ENCODE measurements at regions not wholly inside any gene's neighbourhood (a gene's known extent, or its start where the extent isn't known, plus 50 kb on each side); places are given as distances from the start of the nearest gene placed in this dataset.

DNA sequence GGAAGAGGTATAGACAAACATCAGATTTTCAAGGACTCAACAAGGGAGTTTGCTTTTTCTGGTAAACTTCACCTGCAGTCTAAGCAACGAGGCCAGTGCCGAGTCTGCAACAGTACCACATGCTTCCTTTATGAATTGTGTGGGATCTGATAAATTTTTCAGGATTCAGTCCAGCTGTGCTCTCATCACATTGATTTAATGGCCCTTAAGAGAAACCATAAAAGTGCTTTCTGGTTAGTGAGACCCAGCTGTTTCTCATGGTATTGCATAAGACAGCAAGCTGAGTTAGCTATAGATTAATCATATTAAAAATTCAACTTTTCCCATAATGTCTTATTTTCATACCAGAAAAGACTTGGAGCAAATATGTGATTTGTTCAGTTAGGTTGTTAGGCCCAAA is 291.4 kb downstream of the CENPW start:
- no peaks in the 10 kb centered on the region for H3K9me3 ChIP-seq (ENCODE audit: control insufficient read depth, insufficient read depth, low read depth, low read length)
- no peaks in the 10 kb centered on the region for H3K27me3 ChIP-seq (ENCODE audit: control insufficient read depth, insufficient read depth, low read length)
- no peak overlapping the region for H3K4me2 ChIP-seq (ENCODE audit: extremely low read depth, insufficient read depth, low read length)
- H3K9ac ChIP-seq (ENCODE audit: insufficient read depth, low read length), result no peak overlapping the region
- H3K36me3 ChIP-seq (ENCODE audit: control insufficient read depth, insufficient read depth, low read length), result no peaks in the 10 kb centered on the region
- no peaks in the 10 kb centered on the region for H3K79me2 ChIP-seq (ENCODE audit: control insufficient read depth, insufficient read depth, low read length)
- TF ChIP-seq, protein P1, sequence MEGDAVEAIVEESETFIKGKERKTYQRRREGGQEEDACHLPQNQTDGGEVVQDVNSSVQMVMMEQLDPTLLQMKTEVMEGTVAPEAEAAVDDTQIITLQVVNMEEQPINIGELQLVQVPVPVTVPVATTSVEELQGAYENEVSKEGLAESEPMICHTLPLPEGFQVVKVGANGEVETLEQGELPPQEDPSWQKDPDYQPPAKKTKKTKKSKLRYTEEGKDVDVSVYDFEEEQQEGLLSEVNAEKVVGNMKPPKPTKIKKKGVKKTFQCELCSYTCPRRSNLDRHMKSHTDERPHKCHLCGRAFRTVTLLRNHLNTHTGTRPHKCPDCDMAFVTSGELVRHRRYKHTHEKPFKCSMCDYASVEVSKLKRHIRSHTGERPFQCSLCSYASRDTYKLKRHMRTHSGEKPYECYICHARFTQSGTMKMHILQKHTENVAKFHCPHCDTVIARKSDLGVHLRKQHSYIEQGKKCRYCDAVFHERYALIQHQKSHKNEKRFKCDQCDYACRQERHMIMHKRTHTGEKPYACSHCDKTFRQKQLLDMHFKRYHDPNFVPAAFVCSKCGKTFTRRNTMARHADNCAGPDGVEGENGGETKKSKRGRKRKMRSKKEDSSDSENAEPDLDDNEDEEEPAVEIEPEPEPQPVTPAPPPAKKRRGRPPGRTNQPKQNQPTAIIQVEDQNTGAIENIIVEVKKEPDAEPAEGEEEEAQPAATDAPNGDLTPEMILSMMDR (conservative IDR thresholded peaks at IDR 0.05 in 1 of 2, IDR thresholded peaks at IDR 0.05 in 1 of 2; ENCODE audit: low read depth in 1 of 2, low read length in 2 of 2), result no peak
- TF ChIP-seq EZH2 (IDR thresholded peaks at IDR 0.05; ENCODE audit: low read length, missing control alignments), result no peak
- DNase-seq (ENCODE audit: low read depth in 2 of 2), result peak in 1 of 2 donors; percentile 83
- no peaks in the 10 kb centered on the region for H4K20me1 ChIP-seq (ENCODE audit: control insufficient read depth, extremely low read depth, insufficient read depth, low read length)
- no peak overlapping the region for H2AFZ ChIP-seq (ENCODE audit: low read length)
- no peak overlapping the region for H3K27ac ChIP-seq (ENCODE audit: insufficient read depth, low read length)
- H3K4me3 ChIP-seq (replicated peaks in 1 of 4; ENCODE audit: control extremely low read depth in 1 of 4, insufficient read depth in 1 of 4, low read depth in 3 of 4, low read length in 4 of 4), result no peak overlapping the region
- H3K4me1 ChIP-seq (ENCODE audit: control insufficient read depth, extremely low read depth, insufficient read depth, low read length), result no peaks in the 10 kb centered on the region

DNA sequence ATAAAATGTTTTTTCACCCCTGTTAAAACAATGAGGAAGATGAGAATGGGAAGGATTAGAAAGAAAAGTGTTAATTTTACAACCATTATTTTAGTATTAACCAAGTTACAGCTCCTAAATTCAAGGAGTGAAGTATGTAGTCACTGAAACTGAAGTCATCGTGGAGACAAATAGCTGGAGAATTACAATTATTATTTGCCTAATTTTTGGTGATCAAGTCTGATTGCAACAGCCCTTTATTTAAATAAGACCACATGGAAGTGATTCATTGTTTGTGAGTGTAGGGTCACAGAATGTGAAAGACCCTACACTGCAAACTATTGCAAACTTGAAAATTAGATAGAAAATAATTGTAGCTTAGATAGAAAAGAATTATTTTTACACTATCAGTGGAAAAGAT is 292.4 kb downstream of the CENPW start:
- H3K4me2 ChIP-seq (ENCODE audit: extremely low read depth, insufficient read depth, low read length), result no peak overlapping the region
- H3K4me1 ChIP-seq (ENCODE audit: control insufficient read depth, extremely low read depth, insufficient read depth, low read length), result no peaks in the 10 kb centered on the region
- H3K27ac ChIP-seq (ENCODE audit: insufficient read depth, low read length), result no peak overlapping the region
- no peak overlapping the region for H3K4me3 ChIP-seq (replicated peaks in 1 of 4; ENCODE audit: control extremely low read depth in 1 of 4, insufficient read depth in 1 of 4, low read depth in 3 of 4, low read length in 4 of 4)
- H3K36me3 ChIP-seq (ENCODE audit: control insufficient read depth, insufficient read depth, low read length), result no peaks in the 10 kb centered on the region
- TF ChIP-seq, protein P1 (conservative IDR thresholded peaks at IDR 0.05 in 1 of 2, IDR thresholded peaks at IDR 0.05 in 1 of 2; ENCODE audit: low read depth in 1 of 2, low read length in 2 of 2), result no peak
- no peak for TF ChIP-seq EZH2 (IDR thresholded peaks at IDR 0.05; ENCODE audit: low read length, missing control alignments)
- no peaks in the 10 kb centered on the region for H3K79me2 ChIP-seq (ENCODE audit: control insufficient read depth, insufficient read depth, low read length)
- H3K27me3 ChIP-seq (ENCODE audit: control insufficient read depth, insufficient read depth, low read length), result no peaks in the 10 kb centered on the region
- DNase-seq (ENCODE audit: low read depth in 2 of 2), result no peak
- no peaks in the 10 kb centered on the region for H3K9me3 ChIP-seq (ENCODE audit: control insufficient read depth, insufficient read depth, low read depth, low read length)
- H4K20me1 ChIP-seq (ENCODE audit: control insufficient read depth, extremely low read depth, insufficient read depth, low read length), result no peaks in the 10 kb centered on the region
- no peak overlapping the region for H3K9ac ChIP-seq (ENCODE audit: insufficient read depth, low read length)
- no peak overlapping the region for H2AFZ ChIP-seq (ENCODE audit: low read length)

DNA sequence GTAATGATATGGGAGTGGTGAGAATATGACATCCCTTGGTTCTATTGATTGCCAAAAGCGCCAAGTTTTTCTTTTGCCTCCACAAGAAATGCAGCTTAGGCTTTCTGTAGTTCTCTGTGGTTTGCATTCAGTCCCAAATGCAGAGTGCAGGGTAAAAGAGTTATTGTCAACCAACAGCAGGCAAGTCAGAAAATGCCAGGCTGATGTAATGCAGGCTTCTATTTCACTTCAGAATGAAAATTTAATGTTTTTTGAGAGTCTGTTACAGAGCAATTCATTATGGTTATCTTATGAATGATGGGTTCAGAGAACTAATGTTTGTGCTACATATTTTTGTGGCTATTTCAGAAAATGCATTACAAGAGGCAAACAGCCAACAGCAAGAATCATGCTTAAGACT is 293.5 kb downstream of the CENPW start:
- H3K4me3 ChIP-seq (replicated peaks in 1 of 4; ENCODE audit: control extremely low read depth in 1 of 4, insufficient read depth in 1 of 4, low read depth in 3 of 4, low read length in 4 of 4), result no peak overlapping the region
- H3K36me3 ChIP-seq (ENCODE audit: control insufficient read depth, insufficient read depth, low read length), result no peaks in the 10 kb centered on the region
- H3K4me2 ChIP-seq (ENCODE audit: extremely low read depth, insufficient read depth, low read length), result no peak overlapping the region
- no peak overlapping the region for H3K27ac ChIP-seq (ENCODE audit: insufficient read depth, low read length)
- H3K9ac ChIP-seq (ENCODE audit: insufficient read depth, low read length), result no peak overlapping the region
- no peaks in the 10 kb centered on the region for H4K20me1 ChIP-seq (ENCODE audit: control insufficient read depth, extremely low read depth, insufficient read depth, low read length)
- no peaks in the 10 kb centered on the region for H3K79me2 ChIP-seq (ENCODE audit: control insufficient read depth, insufficient read depth, low read length)
- TF ChIP-seq, protein P1 (conservative IDR thresholded peaks at IDR 0.05 in 1 of 2, IDR thresholded peaks at IDR 0.05 in 1 of 2; ENCODE audit: low read depth in 1 of 2, low read length in 2 of 2), result no peak
- TF ChIP-seq EZH2 (IDR thresholded peaks at IDR 0.05; ENCODE audit: low read length, missing control alignments), result no peak
- peak in 1 of 2 donors; percentile 59 for DNase-seq (ENCODE audit: low read depth in 2 of 2)
- no peaks in the 10 kb centered on the region for H3K4me1 ChIP-seq (ENCODE audit: control insufficient read depth, extremely low read depth, insufficient read depth, low read length)
- H3K27me3 ChIP-seq (ENCODE audit: control insufficient read depth, insufficient read depth, low read length), result no peaks in the 10 kb centered on the region
- no peaks in the 10 kb centered on the region for H3K9me3 ChIP-seq (ENCODE audit: control insufficient read depth, insufficient read depth, low read depth, low read length)
- H2AFZ ChIP-seq (ENCODE audit: low read length), result no peak overlapping the region
